Stimulated activated naive CD4-positive, alpha-beta T cell treated with Interleukin-2 at 50 U/mL for 16 hours (primary cell): ENCODE measurements at regions not wholly inside any gene's neighbourhood (a gene's known extent, or its start where the extent isn't known, plus 50 kb on each side); places are given as distances from the start of the nearest gene placed in this dataset.
"Not testable (repeated sequence)": the region's sequence is repeated elsewhere in the genome, so short reads cannot be mapped to it uniquely, and the experiment has no call there.

Experiments
- DNase-seq: peaks from one replicate; lab custom pipeline; 2025; lab: John Stamatoyannopoulos, UW

DNA sequence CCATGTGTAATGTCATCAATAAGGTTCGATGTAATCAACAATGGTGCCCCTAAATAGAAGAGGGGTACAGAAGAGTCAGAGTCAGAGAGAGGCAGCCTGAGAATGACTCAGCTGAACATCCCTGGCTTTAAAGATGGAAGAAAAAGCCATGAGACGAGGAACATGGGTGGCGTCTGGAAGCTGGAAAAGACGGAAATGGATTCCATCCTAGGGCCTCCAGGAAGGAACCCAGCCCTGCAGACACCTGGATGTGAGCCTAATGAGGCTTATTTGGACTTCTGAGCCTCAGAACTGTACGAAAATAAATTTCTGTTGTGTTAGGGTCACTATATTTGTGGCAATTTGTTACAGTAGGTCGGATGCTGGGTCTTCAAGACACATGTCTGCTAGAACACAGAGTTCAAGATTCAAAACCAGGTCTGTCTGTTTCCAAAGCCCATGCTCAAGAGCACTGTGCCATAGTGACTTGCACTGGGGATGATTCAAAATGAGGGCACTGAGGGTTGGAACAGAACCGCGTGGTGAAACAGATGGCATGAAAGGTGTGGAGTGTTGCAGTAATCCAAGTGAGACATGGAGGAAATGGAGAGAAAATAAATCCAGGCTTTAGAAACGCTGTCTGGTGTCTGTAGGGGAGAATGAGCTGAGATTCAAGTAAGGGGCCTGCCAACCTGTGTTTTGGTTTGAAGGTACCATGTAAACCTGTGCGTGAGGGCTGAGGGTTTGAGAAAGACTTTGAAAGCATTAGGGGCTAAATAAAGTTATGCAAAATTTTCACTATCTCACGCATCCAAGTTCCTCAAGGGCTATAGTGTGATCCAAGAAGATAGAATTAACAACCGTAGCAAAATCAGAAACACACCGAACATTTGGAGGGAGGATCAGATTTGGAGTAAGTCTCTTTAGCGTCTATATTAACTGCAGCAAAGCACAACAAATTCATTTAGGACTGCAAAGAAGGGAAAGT, 849.1 kb upstream of the AUTS2 start:
- no peak for DNase-seq

DNA sequence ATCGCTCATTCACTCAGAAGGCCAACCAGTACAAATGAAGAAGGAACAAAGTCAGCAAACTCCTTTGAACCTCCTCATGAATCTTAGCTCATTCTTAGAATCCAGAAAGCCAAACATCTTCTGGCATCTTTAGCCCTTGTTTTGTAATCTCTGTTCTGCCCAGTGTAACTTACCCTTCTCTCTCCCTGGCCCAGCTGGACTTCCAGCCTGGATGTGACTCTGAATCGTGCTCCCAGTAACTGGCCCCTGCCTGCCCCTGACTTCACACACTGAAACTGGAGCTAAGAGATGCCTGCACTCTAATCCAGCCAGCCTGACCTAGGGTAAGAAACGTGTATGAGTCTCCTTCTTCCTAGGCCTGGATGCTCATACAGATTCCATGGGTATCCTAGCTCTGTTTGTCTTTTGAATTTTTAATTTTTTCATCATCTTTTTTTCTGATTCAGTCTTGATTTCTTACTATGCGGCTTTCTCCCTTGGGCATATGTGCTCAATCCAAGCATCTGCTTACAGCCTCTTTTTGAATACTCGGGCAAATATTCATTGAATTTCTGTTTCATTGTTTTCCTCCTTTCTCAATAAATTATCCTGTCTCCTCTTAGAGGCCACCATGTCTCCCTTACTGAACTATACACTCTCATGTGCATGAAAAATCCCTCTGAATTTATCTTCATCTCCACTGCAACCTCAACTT, 845.6 kb upstream of the AUTS2 start:
- DNase-seq, result no peak

DNA sequence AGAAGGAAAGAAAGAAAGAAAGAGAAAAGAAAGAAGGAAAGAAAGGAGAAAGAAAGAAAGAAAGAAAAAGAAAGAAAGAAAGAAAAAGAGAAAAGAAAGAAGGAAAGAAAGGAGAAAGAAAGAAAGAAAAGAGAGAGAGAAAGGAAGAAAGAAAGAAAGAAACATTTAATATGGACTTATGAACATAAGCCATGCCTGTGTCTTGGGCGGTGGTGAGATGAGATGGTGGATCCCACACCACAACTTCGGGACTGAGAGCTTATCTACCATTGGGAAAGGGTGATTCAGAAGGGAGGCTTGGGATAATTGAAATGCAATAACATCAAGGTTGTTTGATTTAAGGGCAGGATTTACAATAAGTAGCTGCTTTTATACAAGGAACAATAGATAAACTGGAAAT, 843.9 kb upstream of the AUTS2 start:
- no peak for DNase-seq

DNA sequence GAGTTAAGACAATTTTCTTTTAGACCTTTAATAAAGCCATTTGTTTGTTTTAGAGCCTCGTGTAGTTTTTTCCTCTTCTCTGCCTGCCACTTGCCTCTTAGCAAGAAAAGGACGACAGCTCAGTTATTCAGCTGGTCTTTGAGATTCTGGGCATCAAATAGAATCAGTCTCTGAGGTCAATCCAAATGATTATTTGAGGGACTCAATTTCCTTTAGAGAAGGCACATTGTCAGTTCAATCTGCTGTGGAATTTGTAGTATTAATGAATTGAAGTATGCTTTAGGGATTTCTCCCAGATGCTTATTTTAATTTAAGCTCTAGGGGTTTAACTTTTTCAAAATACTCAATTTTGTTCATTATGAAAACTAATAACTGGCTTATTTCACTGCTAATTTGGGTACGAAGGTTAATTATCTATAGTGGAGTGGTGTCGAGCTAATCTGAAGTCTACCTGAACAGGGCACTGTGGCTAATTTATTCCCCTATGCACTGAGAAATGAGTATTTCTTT, 841.2 kb upstream of the AUTS2 start:
- no peak for DNase-seq

DNA sequence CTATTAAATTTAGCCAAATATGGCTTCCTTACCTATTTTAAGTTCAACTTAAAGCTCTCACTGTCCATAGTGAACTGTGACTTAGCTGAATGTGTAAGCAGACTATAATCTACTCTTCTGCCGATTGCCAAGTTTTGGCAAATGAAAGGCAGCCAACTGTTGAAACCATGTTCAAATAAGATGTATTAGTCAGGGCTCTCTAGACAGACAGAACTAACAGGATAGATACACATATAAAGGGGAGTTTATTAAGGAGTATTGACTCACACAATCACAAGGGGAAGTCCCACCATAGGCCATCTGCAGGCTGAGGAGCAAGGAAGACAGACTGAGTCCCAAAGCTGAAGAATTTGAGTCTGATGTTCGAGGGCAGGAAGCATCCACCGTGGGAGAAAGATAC, 837.7 kb upstream of the AUTS2 start:
- DNase-seq, result no peak

DNA sequence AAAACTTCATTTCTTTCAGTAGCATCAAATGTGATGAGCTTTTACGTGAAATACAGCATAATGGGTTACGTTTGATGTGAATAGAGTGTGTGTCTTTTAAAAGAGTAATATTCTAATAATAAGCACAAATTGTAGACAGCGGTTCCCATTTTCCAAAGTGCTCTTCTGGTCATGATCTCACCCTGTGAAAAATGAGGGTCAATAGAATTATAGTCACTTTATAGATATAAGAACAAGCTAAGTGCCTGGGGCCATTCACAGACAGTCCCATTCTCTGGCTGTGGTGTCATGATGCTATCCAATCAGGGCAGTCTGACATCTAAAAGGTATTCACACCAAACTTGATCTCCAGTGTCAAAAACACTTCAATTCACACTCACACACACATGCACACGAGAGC, 830.8 kb upstream of the AUTS2 start:
- DNase-seq, result no peak

DNA sequence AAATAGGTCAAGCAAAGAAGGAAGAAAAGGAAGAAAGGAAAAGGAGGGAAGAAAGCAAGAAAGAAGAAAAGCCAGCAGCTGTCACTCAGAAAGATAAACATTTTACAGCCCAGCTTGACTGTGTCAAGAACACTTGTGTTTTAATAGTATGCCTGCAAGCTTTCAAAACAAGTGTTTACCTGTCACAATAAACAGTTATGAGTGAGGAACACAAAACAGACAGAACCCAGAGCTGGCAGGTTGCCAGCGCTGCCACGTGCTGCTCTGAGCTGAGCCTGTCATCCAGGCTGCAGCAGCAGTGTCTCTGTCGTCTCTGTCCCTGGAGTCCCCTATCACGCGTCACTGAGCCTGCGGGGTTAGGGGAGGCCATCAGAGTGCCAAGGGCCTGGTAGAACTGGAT, 827.6 kb upstream of the AUTS2 start:
- DNase-seq, result no peak

DNA sequence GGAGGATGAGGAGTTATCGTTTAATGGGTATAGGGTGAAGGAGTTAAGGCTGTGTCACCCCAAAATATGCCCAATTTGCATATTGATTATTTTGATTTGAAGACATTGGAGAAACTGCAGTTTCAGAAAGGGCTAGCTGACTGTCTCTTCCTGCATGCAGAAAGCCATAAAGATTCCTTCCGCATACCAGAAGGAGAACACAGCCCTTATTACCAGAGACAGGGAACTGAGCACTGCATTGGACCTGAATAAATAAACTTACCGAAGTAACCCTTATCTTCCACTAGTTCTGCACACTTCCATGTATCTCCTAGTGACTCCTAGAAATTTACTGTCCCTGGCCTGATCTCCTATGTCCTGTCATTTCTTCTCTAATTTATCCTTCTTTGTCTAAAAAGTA, 821.9 kb upstream of the AUTS2 start:
- DNase-seq, result no peak

DNA sequence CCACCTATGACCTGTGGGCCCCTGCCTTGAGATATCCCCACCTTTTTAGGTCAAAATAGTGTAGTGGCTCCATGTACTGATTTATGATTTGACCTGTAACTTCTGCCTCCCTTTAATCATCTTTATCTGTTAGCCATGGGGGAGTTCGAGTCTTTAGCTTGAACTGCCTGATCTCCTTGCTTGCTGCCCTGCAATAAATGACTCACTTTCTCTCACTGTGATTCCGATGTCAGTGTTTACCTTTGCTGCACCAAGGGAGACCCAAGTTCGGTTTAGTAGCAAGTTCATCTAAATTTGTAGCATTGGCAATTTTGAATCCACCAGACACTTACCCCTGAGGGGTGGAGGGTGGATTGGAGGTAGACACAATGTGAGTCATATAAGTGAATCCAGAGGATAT, 814.6 kb upstream of the AUTS2 start:
- no peak for DNase-seq

DNA sequence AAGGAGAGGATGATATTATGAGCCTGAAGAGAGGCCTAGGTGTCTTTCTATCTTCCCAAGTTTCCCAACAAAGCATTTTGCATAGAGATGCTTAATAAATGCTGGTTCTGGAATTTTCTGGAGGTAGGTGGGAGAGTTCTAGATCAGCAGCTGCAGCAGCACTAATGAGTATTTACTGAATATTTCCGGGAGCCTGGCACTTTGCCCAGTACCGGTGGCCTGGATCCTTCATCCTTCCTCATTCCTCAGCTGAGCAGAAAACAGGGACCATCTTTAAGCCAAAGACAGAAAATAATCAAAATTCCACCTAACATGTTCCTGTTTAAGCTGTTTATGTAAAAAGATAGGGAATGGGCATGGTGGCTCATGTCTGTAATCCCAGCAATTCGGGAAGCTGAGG, 813.2 kb upstream of the AUTS2 start:
- no peak for DNase-seq

DNA sequence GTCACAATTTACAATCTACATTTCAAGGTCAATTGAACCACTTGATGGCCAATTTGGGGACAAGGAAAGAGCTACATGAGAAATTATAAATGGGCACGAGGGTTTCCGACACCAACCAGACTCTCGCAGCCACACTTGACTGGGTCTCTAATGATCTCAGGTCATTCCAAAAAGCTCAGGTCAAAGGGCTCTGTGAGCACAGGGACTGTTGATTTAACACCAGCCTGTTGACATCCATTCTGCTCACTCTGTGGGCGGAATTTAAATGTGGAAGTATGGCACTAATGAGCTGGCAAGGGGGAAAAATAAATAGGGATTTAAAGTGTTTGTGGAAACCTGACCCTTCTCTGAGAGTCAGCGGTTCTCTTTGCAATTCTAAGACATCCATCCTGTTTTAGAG, 810.7 kb upstream of the AUTS2 start:
- no peak for DNase-seq

DNA sequence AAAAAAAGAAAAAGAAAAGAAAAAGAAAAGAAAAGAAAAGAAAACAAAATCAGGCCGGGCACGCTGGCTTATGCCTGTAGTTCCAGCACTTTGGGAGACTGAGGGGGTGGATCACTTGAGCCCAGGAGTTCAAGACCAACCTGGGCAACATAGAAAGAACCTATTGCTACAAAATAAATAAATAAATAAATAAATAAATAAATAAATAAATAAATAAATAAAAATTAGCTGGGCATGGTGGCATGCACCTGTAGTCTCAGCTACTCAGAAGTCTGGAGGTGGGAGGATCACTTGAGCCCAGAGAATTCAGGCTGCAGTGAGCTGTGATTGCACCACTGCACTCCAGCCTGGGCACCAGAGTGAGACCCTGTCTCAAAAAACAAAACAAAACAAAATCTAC, 809.7 kb upstream of the AUTS2 start:
- not testable (repeated sequence) for DNase-seq

DNA sequence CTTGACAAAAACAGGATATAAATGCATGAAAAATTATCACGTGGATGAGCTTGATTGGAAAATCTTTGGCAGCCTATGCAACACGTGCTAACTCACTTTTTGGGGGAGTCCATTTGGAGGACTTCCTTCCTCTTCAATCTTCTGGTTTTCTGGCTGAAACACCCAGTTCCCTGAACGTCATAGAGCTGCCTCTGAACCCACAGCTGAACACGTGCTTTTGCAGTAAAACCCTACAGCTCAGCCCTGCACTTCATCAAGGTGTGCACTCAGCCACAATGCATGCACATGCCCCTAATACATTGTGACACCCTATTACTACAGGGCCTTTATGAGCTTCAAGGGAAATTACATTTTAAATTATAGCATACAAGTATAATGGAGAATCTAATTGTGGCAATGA, 808.7 kb upstream of the AUTS2 start:
- DNase-seq, result no peak

DNA sequence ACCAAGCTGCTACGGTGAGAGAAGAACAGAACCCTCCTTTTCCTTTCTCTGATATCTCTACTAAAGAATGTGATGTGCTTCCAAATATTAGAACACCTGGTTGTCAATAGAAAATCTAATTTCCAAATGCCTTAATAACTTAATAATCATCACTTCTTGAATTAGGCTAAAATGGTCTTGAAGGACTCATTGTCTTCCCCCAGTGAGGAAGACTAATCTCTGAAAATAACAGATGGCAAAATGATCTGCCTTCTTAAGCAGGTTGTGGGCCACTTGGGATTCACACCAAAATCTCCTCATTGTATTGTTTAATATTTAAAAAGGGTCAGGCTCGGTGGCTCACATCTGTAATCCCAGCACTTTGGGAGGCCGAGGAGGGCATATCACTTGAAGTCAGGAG, 805.9 kb upstream of the AUTS2 start:
- DNase-seq, result no peak

DNA sequence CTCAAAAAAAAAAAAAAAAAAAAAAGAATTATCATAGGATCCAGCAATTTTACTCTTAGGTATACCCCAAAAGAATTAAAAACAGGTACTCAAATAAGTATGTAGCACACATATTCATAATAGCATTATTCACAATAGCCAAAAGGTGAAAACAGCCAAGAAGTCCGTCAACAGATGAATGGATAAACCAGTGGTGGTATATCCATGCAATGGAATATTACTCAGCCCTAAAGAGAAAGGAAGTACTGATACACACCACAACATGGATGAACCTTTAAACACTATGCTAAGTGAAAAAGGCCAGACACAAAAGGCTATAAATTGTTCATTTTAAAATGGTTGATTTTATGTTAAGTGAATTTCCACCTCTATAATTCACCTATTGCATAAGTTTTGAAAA, 804.8 kb upstream of the AUTS2 start:
- DNase-seq, result no peak

DNA sequence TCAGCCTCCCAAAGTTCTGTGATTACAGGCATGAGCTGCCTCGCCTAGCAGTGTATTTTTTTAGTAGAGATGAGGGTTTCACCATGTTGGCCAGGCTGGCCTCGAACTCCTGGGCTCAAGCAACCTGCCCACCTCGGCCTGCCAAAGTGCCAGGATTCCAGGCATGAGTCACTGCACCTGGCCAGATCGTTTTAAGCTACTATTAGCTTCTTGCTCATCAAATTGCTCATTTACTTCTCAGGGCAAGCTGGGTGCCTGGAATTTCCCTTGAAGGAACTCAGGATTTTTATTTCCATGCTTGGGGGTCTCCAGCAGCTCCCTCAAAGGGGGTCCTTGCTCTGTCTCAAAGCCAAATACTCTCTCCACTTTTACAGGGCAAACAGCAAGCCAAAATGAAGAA, 798.0 kb upstream of the AUTS2 start:
- DNase-seq, result no peak

DNA sequence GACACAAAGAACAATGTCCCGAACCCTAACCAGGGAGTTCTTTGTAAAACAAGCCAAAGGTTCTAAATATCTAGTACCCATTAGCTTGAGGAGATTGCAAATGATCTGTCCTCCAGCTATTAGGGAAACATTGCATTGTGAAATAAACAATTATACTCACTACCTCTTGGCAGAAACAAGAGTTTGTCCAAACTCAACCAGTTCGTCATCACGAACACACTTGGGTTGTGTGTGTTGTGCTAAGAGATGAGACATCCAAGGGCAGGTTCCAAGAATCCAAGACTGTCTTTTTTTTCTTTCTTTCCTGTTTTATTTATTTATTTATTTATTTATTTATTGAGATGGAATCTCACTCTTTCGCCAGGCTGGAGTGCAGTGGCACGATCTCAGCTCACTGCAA, 793.1 kb upstream of the AUTS2 start:
- no peak for DNase-seq

DNA sequence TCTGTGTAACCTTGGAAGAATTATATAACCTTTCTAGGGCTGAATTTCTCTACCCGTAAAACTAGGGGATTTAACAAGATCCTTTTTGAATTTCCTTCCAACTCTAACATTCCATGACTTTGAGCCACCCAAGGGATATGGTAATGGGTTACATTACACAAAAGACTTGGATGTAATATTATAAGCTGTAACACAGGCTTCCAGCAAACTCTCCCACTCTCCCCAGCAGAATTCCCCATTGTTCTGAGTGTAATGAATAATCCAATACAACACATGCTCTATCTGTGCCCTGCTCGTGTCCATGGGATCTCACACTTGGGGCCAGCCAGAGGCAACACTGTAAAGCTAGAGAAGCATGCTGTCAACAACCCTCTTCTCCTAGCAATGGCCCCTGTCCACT, 790.6 kb upstream of the AUTS2 start:
- no peak for DNase-seq

DNA sequence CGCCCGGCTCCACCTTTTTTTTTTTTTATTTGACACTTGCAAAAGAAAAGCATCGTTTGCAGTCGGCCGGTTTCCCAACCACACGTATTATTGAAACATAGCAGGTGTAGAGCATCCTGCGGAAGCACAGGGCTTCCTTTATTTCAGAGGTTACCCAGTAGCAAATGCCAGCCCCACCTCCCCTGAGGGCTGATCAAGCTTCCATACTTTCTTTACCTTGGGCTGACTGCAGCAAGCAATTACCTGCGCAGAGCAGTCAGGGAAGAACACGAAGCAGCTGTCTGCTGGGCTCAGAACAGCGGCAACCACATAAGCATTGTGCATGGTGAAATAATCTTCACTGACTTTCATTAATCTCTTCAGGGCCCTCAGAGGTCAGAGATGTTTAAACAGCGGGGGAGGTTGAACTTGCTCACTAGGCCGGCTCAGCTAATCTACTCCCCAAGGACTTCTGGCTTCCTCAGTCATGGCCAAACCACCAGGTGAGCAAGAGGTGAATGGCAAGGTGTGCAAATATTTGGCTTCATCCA, 784.7 kb upstream of the AUTS2 start:
- no peak for DNase-seq

DNA sequence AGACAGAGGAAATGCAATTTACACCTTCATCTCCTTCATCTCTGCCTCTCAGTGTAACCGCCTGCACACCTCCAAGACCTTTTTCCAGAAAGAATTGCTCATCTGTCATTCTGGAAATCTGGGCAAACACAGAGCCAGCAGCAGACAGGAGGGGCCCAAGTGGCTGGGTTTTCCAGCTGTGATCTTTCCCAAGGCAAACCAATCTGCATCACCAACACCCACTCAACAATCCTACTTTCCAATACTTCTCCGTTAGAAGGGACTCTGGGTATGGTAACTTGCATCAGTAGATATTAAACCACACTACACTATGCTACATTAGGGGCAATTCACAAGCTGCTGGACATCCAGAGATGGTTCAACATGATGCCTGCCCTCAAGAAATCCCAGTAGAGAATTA, 781.8 kb upstream of the AUTS2 start:
- DNase-seq, result no peak

DNA sequence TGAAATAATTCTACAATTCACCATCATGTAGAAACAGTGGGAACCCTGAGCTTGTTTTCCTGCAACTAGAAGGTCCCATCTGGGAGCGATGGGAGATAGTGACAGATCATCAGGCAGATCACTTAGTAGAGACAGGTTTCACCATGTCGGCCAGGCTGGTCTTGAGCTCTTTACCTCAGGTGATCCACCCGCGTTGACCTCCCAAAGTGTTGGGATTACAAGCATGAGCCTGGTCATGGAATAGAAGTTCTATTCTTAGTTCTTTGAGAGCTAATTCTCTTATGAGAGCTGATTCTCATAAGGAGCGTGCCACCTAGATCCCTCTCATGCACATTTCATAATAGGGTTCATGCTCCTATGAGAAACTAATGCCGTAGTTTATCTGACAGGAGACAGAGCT, 778.0 kb upstream of the AUTS2 start:
- no peak for DNase-seq

DNA sequence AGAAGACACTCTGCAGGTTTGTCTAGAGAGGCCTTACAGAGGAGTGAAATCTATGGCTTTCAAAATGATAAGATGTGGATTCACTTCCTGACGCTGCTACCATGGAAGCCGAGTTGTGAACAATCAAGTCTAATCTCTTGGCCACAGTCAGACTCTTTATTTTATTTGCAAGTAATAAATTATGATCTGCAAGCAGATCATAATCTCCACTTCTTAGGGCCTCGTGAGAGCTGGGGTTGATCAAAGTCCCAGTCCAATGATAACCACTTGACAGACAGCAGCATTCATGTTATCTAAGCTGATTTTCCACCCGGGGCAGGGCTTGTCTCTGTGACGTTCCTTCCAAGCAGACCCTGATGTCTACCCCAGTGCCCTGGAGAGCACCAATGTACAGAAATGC, 776.4 kb upstream of the AUTS2 start:
- DNase-seq, result no peak
